Spleen (tissue), 7 donors: ENCODE measurements at regions not wholly inside any gene's neighbourhood (a gene's known extent, or its start where the extent isn't known, plus 50 kb on each side); places are given as distances from the start of the nearest gene placed in this dataset.

Experiments
- CTCF ChIP-seq, 11 experiments: fragments of 200-600 bp in 7 of 11; fragments of 450-650 bp in 4 of 11; sonication (generic) in 4 of 11; IDR thresholded peaks in 8 of 11; conservative IDR thresholded peaks in 3 of 11; 1 replicate in 7 of 11; 2 replicates in 4 of 11; pipeline versions ENCODE4 v1.4.0 to v1.8.0; 2016 to 2021; ENCODE audit warnings: antibody characterized with exemption in 11 of 11, inconsistent platforms in 4 of 11, mild to moderate bottlenecking in 1 of 11
- POLR2A ChIP-seq, 3 donors: fragments of 450-650 bp; IDR thresholded peaks; one replicate each; pipeline ENCODE4 v1.5.1; 2017; ENCODE audit warnings: antibody characterized with exemption in 3 of 3, mild to moderate bottlenecking in 1 of 3
- POLR2AphosphoS5 ChIP-seq, 3 donors: sonication (generic); formaldehyde crosslinking; IDR thresholded peaks; one replicate each; pipeline ENCODE4 v1.5.1; 2017; ENCODE audit warnings: antibody characterized with exemption in 3 of 3
- donor health status: DM: no; HTN: no; CAD: no; lungs with moderate emphysema.
- donor health status: DM: no; HTN: no; CAD: no.
- donor health status: DM: no; HTN: no; CAD: no.

GRCh38 chr6:150470131-150470530, 101.3 kb downstream of the IYD start:
- TF ChIP-seq POLR2AphosphoS5 (IDR thresholded peaks at IDR 0.05) (no peak), POLR2A (IDR thresholded peaks at IDR 0.05) (no peak), CTCF (IDR thresholded peaks at IDR 0.05 in 8 of 11, conservative IDR thresholded peaks at IDR 0.05 in 3 of 11) (no peak)
